GM18907 (cell line): ENCODE measurements at regions not wholly inside any gene's neighbourhood (a gene's known extent, or its start where the extent isn't known, plus 50 kb on each side); places are given as distances from the start of the nearest gene placed in this dataset.

ENCODE experiments used
- ATAC-seq: cut with Tn5 transposase; IDR thresholded peaks from one replicate; pipeline ENCODE4 v1.9.1; 2021; ENCODE audit warnings: mild to moderate bottlenecking, moderate library complexity; ENCODE audit not compliant: unreplicated experiment

DNA sequence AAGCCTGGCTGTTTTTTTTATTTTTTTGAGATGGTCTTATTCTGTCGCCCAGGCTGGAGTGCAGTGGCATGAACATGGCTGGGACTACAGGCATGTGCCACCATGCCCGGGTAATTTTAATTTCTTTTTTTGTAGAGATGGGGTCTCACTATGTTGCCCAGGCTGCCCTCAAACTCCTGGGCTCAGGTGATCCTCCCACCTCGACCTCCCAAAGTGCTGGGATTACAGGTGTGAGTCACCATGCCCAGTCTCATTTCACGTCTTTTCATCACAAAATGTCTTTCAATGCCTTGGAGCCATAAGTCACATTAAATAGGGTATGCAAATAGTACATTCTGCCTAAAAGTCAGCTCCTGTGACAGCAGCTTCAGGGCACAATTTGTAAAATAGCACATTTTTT, 52.8 kb downstream of the SOX2 start:
- no peak for ATAC-seq

DNA sequence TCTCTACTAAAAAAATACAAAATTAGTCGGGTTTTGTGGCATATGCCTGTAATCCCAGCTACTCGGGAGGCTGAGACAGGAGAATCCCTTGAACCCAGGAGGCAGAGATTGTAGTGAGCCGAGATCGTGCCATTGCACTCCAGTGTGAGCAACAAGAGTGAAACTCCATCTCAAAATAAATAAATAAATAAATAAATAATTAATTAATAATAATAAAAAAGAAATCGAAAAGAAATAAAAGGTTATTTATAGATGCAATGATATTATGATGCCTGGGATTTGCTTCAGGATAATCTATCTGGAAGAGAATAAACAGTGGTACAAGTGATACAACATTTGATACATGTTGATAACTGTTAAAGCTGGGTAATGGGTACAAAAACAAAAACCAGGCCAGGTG, 58.6 kb downstream of the SOX2 start:
- no peak for ATAC-seq

DNA sequence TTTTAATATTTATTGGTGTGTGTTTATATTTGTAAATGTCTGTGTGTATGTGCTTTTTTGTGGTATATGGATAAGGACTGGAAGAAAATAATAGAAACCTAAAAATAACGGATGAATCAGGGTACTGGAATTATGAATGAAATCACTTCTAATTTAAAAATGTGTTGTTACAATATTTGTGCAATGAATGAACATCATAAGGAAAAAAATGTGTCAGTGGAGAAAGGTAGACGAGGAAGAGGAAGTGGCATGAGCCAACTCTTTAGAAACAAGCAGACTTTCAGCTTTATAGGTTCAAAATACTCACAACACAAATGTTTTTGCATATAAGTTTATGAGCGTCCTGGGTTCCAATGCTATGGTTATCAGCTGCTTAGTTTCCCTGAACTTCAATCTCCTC, 59.4 kb downstream of the SOX2 start:
- no peak for ATAC-seq

DNA sequence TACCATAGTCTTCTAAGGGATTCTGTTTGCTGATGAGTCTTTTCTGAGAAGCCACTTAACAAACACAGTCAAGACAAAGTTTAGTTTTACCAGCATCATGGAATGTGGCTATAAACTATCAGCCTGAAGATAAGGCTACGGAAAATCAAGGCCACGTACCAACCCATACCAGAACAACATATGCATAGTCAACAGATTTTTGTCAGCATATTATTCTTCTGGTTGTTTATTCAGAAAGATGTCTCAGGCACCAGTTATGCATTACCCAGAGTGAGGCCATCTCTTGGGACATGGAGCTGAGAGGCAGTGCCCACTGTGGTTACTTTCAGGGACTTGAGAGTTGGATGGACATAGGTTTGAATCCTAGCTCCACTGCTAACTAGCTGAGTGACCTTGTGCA, 60.4 kb downstream of the SOX2 start:
- no peak for ATAC-seq

DNA sequence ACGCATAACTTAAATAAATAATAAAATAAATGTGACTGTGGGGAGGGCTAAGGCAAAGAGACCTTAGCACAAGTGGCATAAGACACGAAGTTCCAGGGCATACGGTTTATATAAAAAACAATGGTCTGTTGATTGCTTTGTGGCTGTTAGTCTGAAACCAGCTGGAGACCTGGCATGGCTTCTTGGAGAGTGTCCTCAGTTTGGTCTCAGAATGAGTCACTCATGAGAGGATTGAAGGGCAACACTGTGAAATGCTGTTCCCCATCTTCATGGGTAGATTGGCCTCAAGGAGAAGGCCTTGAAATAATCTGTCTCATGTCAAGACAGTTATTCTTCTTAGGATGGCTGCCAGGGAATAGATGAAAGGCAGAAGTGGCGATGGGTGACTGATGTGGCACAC, 62.2 kb downstream of the SOX2 start:
- no peak for ATAC-seq

DNA sequence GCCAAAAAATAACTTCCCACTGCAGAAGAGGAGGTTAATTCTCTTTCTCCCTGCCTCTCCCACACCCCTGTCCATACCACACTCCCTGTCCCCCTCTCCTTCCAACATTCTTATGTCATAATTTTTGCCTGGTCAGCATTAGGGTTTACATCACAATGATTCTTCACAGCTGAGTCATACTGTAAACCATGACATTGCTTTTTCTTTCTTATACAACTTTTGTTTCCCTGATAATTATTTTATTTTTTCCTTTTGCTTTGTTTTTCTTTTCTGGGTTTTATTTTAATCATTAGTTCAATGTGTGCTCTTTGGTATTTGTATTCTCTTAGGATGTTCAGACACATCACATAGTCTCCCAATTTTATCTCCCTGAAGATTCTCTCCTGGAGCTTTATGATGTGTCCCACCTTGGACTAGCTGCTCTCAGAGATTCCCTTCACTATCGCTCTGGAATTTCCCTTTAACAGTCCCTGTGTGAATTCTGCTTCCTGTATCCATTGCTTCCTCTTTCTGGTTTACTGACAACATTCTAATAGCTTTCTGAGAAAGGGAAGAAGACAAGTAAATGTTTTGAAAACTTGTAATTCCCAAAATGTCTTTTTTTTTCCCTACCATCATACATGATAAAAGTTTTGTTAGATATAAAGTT, 70.7 kb downstream of the SOX2 start:
- ATAC-seq: no peak

DNA sequence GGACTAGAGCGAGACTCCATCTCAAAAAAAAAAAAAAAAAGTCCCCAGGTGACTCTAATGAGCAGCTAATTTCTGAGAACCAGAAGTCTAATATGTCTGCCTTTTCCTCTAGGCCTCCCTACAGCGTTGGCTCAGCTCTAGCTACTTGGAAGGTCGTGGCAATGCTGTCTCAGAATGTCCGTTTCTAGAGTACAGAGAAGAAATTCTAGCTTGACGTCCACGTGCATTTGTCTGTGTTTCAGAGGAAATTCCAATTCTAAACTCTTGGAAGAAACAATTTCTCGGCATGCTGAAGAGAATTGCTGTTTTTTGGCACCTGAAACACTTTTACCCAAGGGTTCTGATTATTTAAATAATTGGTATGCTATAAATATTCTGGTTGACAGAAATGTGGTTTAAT, 78.8 kb downstream of the SOX2 start:
- ATAC-seq: no peak

DNA sequence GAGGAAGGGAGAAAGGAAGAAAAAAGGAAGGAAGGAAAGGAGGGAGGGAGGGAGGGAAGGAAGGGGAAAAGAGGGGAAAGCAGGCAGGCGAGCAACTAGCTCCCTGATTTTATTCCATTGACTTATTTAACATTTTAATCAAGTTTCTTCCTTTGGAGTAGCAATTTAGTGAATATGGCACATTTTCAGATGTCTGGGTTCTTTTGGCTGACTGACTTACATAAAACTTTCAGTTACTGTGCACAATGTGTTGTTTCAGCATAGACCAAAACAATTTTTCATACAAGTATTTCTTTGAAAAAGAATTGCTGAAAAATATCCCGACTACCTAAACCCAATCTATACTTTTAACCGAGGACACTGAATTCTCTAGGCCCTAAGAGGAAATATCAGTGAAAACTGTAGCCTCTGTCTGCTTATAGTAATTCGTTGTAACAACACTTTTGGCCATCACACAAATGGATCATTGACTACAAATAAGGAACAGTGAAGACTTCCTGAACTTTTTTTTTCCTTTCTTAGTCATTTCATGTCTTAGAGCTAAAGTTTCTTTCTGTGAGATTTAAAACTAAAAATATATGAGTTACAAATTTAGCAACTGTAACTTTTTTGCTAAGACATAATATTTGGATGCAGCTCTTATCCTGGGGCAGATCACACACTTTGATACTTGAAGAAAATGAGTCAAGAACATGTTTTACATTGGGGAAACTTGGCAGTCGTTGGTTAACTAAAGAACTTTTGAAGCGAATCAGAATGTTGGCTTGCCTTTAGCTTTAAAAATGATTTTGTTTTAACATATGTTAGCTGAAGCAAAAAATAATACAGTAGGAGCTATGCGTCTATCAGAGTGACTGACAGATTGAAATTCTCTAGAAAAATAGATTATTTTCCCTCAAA, 79.6 kb downstream of the SOX2 start:
- ATAC-seq: no peak

DNA sequence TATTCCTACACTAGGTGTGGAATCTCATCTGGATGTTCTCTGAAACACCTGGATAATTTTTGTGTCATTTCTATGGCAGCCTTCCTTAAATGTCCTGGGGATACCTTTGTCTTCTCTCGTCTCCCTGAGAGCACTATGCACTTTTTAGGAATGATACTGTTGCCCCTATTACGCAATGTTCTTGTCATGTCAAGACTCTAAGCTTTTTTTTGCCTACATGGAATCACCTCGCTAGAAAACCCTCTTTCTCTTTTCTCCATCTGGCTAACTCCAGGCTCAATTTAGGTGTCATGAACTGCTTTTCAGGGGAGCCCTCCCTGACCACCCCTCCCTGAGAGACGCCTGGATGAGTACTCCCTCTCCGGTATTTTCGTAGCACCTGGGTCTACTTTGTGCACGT, 81.3 kb downstream of the SOX2 start:
- no peak for ATAC-seq

DNA sequence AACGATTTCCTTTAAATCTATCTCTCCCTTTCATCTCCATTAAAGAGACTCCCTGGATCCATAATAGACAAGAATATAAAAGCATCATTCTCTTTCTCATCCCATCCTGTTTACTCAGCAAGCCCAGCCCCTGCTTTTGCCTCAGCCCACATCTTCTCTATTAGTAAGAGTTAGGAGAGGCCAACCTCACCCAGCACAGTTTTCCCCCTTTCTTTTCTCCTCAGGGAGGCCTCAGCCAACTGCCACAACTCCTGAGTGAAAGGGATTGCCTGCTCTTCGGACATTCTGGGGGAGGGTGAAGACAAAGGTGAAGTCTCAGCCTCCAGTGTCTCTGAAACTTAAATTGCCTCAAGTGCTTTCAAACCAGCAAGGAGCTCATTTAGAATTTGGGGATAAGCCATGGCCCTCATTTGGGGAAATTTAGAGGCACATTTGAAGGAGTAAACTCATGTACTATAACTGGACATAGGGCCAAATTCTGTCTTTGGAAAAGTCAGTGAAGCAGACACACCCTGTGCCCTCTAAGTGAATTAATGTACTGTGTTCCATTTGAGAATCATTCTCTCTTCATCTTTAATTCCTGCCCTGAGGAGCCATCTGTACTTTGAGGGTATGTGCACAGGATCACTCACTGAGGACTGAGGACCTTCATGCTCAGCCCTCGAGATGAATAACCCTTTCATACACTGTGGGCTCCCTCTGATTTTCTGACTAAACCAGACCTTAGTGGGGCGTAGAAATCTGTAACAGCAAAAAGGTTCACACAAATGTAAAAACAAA, 82.5 kb downstream of the SOX2 start:
- no peak for ATAC-seq

DNA sequence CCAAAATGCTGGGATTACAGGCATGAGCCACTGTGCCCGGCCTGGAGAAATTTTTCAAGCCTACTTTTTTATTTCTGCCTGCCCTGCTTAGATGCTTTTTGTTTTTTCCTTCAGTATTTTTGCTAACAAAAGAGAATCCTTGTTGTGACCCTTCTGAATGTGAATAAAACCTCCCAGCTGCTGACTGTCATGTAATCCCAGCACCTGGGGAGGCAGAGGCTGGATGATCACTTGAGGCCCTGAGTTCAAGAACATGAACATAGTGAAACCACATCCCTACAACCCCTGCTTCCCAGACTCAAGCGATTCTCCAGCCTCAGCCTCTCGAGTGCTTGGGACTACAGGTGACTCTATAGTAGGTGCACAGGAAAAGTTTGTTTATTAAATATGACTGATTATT, 84.9 kb downstream of the SOX2 start:
- ATAC-seq: no peak

DNA sequence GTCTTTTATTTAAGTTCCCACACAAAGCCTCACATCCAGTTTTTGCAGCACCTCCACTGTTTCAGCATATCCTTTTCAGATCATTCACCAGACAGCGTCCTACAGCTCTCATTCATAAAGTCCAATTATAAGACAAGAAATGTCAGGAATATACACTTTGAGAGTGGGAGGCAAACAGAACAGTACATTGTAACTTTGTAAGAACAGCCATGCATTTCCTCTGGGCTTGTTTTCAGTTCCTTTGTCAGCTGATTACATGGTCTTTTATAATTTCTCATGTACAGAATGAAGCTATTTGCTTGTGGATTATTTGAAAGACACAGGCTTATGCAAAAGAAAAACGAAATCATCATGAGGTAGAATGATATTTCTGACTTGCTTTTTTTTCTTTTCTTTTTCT, 85.7 kb downstream of the SOX2 start:
- no peak for ATAC-seq

DNA sequence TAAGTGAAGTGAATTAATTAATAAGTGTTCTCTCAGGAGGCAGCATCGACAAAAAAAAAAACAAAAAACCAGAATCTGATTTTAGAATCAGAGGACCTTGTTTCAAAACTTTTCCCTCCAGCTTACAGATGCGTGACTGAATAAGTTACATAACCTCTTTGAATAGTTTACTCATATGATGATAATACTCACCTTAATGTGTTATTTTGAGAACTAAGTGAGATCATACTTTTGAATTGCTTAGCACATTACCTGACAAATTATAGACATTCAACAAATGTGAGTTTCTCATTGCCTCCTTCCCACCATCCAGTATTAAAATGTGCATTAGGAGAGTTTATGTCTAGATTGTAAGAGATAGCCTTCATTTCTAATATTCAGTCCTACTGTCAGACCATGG, 94.0 kb downstream of the SOX2 start:
- no peak for ATAC-seq

DNA sequence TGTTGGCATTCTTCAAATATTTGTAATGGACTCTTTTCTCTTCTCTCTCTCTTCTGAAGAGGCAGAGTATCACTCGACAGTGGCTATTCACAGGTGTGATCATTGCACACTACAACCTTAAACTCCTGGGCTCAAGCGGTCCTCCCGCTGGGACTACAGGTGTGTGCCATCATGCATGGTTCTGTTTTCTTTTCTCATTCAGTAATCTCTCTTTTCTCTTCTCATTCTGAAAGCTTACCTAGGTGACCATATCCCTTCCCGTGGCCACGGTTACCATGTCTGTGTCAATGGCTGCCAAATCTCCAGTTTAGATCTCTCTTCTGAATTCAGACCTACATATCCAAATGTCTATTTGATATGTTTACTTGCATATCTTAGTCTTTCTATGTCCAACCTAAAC, 96.3 kb downstream of the SOX2 start:
- ATAC-seq: no peak

DNA sequence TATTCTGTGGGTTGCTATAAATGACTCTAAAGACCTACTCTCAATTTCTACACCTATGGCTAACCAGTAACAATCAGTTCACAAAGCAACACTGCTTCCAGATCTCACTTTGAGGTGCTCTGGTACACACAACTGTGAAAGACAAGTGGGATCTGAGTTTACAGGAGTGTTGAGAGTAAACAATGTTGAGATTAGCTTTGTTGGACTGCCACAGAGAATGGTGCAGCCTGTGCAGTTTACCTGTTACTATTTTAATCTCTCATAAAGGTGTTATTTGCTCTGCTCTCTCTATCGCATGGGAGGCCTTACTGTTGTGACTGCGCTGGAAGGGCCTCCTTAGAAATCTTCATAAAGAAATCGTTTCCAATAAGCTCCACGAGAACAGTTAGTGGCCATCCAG, 112.0 kb downstream of the SOX2 start:
- no peak for ATAC-seq

DNA sequence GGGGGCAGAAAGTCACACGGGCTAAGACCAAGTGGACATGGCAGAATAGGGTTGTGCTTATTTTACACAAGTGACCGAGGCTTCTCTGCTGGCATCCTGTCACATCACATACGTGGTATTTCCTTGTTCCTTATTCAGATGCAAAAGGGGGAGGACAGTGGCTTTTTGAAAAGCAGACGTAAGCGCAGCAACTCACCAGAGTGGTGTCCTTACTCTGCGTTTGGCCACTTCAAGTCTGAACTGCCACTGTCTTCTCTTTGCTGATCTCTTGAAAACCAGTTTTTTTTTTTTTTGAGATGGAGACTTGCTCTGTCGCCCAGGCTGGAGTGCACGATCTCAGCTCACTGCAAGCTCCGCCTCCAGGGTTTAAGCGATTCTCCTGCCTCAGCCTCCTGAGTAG, 113.2 kb downstream of the SOX2 start:
- ATAC-seq: no peak

DNA sequence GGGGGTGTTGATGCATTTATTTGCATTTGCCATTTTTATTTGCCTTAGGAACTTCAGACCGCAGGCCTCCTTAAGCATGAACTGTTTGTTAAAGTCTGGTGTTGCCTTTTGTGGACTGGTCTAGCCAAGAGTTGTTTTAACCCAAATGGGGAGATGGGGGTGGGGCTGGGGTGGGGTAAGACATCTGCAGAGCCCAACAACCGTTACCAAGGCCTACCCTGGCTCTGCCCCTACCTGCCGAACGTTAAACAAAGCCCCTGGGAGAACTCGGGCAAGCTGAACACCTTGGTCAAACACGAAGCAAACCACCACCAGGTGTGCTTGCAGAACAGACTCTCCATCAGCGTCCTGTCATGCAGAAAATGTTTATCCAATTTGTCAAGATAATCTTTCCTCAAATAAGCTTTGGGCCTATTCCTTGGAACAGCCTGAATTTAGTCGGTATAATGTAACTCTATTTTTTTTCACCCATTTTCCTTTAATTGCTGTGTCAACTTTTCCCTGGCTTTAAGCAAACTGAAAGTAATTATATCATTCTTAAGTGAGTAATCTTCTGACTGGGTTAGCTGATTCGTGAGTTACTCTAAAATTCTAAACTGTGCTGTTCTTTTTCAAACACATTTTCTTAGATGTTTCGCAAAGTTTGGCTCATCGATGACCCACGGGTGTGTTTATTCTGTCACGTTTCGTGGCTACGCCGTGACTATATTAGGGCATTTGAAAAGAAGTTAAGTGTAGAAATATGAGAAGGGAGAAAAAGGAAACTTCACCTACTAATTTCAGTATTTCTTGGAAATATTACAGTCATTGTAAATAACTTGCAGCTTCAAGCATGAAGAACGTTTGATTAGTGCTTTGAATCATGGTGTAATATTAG, 127.6 kb downstream of the SOX2 start:
- no peak for ATAC-seq

DNA sequence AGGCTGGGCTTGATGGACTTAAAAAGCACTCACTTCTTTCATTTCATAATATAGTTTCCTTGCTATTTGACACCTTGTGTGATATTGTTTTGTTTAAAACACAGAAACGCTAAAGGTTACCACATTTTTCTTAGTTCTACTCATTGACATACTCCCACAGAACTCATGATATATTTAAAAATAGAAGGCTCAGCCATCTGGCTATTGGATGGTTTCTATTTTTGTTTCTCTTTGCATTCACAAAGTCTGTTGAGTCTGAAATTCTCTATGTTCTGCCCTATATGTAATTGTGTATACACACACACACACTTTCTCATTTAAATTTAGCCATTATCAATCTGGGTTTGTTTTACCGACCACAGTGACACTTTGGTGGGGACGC, 128.2 kb downstream of the SOX2 start:
- ATAC-seq: no peak

DNA sequence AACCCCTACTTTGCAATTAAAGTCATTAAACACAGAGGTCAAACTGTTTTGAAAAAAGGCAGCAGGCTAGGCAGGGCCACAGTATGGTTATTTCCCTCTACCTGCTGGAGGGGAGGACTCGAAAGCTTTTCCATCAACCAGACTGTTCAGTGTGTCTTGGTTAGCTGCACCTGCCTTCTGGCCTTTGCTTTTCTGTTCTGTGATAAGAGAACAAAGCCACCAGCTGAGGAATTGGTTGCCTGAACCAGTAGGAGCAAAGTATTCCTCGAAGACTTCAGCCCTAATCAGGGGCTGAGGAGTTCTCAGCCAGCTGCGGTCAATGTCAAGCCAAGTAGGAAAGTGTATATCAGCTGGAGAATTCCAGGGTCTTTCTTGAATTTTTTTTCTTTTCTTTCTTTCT, 132.5 kb downstream of the SOX2 start:
- no peak for ATAC-seq

DNA sequence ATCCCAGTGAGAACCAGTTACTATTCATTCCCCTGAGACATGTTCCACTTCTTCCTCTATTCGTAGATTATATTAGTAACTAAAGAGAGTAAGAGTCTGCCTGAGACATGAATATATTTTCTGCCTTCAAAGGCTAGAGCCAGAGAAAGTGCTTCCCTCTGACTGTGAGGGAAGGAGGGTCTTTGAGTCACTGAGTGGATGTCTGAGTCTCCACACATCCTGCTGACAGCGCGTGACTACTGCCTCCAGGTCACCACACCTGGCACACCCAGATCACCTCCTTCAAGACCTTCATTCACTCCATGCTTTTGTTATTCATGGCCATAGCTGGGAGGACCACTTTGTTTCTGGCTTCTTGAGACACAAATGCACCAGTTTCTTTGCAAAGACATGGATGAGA, 135.6 kb downstream of the SOX2 start:
- no peak for ATAC-seq

DNA sequence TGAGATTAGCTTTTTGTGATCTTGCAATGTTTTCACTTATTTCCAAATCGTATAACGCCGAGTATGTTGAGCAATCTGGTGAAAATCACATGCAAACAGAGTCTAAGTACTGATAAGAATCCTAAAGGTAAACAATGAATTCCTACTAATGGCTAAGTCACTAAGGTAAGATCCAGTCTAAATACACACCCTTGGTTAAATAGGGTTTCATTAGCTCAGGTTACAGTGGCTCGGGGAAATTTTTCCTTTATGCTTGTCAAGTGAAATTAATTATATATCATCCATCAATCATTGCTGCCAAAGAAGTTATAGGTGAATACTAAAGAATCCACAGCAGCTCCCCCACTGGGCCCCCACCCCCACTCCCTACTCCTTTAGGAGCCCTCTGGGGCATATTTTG, 139.3 kb downstream of the SOX2 start:
- no peak for ATAC-seq
